ENCODE measurements at regions not wholly inside any gene's neighbourhood (a gene's known extent, or its start where the extent isn't known, plus 50 kb on each side); places are given as distances from the start of the nearest gene placed in this dataset.

GRCh38 chr5:104736073-104736472 lies 1173.5 kb upstream of the NUDT12 start:
- TF ChIP-seq CTCF (IDR thresholded peaks at IDR 0.05) (no peak), EZH2 (IDR thresholded peaks at IDR 0.05; ENCODE audit: borderline replicate concordance, insufficient read depth, low read depth, low read length, poor library complexity, severe bottlenecking) (no peak)
